MM.1S (cell line): ENCODE measurements at regions not wholly inside any gene's neighbourhood (a gene's known extent, or its start where the extent isn't known, plus 50 kb on each side); places are given as distances from the start of the nearest gene placed in this dataset.

Source experiments
- CTCF ChIP-seq: fragments of 300-600 bp; sonication (generic); IDR thresholded peaks from 2 replicates; pipeline ENCODE4 v1.5.1; 2016; ENCODE audit warnings: antibody characterized with exemption, low read length, mixed read lengths
- EZH2 ChIP-seq: fragments of 300-600 bp; sonication (generic); optimal IDR thresholded peaks from 2 replicates; pipeline ENCODE3; 2017; ENCODE audit warnings: low read depth, mild to moderate bottlenecking, antibody characterized with exemption, low read length, mixed read lengths

DNA sequence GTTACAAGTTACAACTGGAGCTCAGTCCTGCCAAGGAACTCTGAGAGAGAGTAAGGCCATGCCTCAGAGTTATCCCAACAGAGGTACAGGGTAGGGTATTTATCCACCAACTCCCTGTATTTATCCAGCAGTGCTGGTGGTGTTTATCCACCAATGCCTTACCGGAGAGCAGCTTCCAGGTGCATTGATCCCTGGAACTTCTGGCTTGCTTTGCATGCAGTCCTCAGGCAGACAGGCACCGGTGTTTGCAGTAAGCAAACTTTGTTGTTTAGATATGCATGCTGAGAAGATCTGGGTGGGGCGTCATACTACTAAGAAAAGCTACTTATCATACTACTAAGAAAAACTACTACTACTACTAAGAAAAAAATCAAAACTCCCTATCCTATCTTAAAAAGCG lies 92.4 kb downstream of the CYP26A1 start:
- no peak for TF ChIP-seq CTCF
- no peak for TF ChIP-seq EZH2
